Choroid plexus epithelial cell (primary cell): ENCODE measurements at regions not wholly inside any gene's neighbourhood (a gene's known extent, or its start where the extent isn't known, plus 50 kb on each side); places are given as distances from the start of the nearest gene placed in this dataset.

Experiments used
- DNase-seq: peaks from one replicate; pipeline ENCODE4 v3.0.0-alpha.2; 2010; ENCODE audit warnings: low read depth
- H3K4me3 ChIP-seq: 2 replicates; pipeline ENCODE4 v1.5.1; 2011; ENCODE audit warnings: low read depth, mild to moderate bottlenecking, control low read depth, low read length, moderate library complexity
- TF ChIP-seq, protein P1 (sequence below): conservative IDR thresholded peaks from 2 replicates; pipeline ENCODE4 v1.5.1; 2011; ENCODE audit warnings: low read depth, mild to moderate bottlenecking, control low read depth, inconsistent platforms, low read length, moderate library complexity

GRCh38 chr20:48532028-48532427 is 295.8 kb downstream of the PREX1 start:
- no peak for DNase-seq
- TF ChIP-seq, protein P1, sequence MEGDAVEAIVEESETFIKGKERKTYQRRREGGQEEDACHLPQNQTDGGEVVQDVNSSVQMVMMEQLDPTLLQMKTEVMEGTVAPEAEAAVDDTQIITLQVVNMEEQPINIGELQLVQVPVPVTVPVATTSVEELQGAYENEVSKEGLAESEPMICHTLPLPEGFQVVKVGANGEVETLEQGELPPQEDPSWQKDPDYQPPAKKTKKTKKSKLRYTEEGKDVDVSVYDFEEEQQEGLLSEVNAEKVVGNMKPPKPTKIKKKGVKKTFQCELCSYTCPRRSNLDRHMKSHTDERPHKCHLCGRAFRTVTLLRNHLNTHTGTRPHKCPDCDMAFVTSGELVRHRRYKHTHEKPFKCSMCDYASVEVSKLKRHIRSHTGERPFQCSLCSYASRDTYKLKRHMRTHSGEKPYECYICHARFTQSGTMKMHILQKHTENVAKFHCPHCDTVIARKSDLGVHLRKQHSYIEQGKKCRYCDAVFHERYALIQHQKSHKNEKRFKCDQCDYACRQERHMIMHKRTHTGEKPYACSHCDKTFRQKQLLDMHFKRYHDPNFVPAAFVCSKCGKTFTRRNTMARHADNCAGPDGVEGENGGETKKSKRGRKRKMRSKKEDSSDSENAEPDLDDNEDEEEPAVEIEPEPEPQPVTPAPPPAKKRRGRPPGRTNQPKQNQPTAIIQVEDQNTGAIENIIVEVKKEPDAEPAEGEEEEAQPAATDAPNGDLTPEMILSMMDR, result no peak
- no peak overlapping the region for H3K4me3 ChIP-seq

DNA sequence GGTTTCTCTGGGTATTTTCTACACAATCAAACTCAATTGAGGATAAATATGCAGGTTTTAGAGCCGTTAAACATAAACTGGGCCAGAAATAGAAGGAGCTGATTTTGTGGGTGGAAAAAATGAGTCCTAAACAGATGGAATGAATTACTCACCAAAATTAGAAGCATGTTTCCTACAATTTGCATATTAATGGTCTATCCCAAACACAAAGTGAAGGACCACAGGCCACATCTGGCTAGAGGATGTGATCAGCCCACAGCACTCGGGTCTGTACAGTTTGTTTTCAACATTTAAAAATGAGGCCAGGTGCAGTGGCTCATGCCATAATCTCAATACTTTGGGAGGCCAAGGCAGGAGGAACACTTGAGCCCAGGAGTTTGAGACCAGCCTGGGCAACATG is 296.3 kb downstream of the PREX1 start:
- TF ChIP-seq, protein P1, result no peak
- H3K4me3 ChIP-seq, result no peak overlapping the region
- no peak for DNase-seq

DNA sequence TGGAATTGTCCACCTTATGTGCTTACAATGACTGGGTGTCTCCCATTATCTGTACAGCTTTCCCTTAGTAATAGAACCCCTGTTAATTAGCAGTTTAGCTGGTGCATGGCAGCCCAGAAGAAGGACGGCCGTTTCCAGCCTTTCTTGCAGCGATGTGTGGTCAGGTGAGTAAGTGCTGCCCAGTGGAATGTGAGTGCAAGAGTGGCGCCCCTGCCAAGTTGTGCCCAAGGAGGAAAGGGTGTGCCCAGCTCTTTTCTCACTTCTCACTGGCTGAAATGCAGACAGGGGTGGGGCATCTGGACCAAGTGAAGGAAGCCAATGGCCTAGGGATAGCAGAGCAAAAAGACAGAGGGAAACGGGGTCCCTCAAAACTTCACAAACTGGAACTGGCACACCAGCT is 296.8 kb downstream of the PREX1 start:
- no peak overlapping the region for H3K4me3 ChIP-seq
- TF ChIP-seq, protein P1, result no peak
- DNase-seq, result no peak

DNA sequence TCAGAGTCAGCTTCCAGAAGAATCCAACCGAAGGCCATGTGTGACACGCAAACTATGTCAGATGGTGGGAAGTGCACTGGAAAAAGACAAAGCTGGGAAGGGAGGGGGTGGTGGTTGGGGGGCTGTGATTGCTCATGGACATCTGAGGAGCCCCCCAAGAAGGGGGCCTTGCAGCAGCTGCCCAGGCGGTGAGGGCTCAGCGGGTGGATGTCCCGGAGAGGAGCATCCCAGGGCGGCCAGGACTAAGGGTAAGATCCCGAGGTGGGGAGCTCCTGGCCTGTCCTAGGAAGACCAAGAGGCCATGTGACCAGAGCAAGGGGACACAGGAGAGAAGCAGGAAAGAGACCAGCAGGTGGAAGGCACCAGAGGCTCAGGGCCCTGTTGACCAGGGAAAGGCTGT is 299.5 kb downstream of the PREX1 start:
- DNase-seq, result no peak
- TF ChIP-seq, protein P1, result no peak
- no peak overlapping the region for H3K4me3 ChIP-seq

- no peak overlapping the region for H3K4me3 ChIP-seq
- TF ChIP-seq, protein P1, result no peak
- no peak for DNase-seq
Observed at GRCh38 chr20:48527771-48528170, 300.0 kb downstream of the PREX1 start.

GRCh38 chr20:48526936-48527335 is 300.9 kb downstream of the PREX1 start:
- TF ChIP-seq, protein P1, result no peak
- no peak overlapping the region for H3K4me3 ChIP-seq
- DNase-seq, result no peak

- no peak for DNase-seq
- TF ChIP-seq, protein P1, result no peak
- H3K4me3 ChIP-seq, result no peak overlapping the region
Observed at GRCh38 chr20:48525400-48525799, 302.4 kb downstream of the PREX1 start.
